Activated CD4-positive, alpha-beta memory T cell treated with anti-CD3 and anti-CD28 coated beads, Interleukin-2, amount 10 ng/mL, durations not matched to agents 7 days and 5 days (primary cell): ENCODE measurements at regions not wholly inside any gene's neighbourhood (a gene's known extent, or its start where the extent isn't known, plus 50 kb on each side); places are given as distances from the start of the nearest gene placed in this dataset.

Experiments
- CTCF ChIA-PET: fragments of 350-600 bp; sonication (Branson Sonifier 250); formaldehyde crosslinking; loops from one replicate; lab custom pipeline; 2021; ENCODE audit warnings: antibody characterized with exemption, inconsistent platforms; lab: Charles Lee
- POLR2A ChIA-PET: fragments of 350-600 bp; sonication (Branson Sonifier 250); formaldehyde crosslinking; loops from one replicate; lab custom pipeline; 2021; ENCODE audit warnings: antibody characterized with exemption; lab: Charles Lee
- DNase-seq: peaks from one replicate; pipeline ENCODE4 v3.0.0-alpha.2; 2020
- H3K27ac Mint-ChIP-seq: one replicate; pipeline ENCODE4 v1.8.0; 2021; ENCODE audit warnings: mild to moderate bottlenecking, mixed read lengths
- H3K27me3 Mint-ChIP-seq: one replicate; pipeline ENCODE4 v1.8.0; 2021; ENCODE audit warnings: mixed read lengths
- H3K36me3 Mint-ChIP-seq: one replicate; pipeline ENCODE4 v1.8.0; 2021; ENCODE audit warnings: low read depth, mixed read lengths
- H3K4me1 Mint-ChIP-seq: one replicate; pipeline ENCODE4 v1.8.0; 2021; ENCODE audit warnings: mixed read lengths
- H3K4me3 Mint-ChIP-seq: one replicate; pipeline ENCODE4 v1.8.0; 2021; ENCODE audit warnings: mild to moderate bottlenecking, mixed read lengths
- H3K9me3 Mint-ChIP-seq: one replicate; pipeline ENCODE4 v1.8.0; 2021; ENCODE audit warnings: mixed read lengths

GRCh38 chr11:33646629-33647028 is 54.0 kb downstream of the C11orf91 start:
- no peaks in the 10 kb centered on the region for H3K9me3 Mint-ChIP-seq
- CTCF ChIA-PET, result no interaction called here
- H3K27me3 Mint-ChIP-seq, result peaks cover 11% of the 10 kb centered on the region
- no peak for DNase-seq
- H3K27ac Mint-ChIP-seq, result no peak overlapping the region
- POLR2A ChIA-PET, result no interaction called here
- peaks cover 2% of the 10 kb centered on the region for H3K4me1 Mint-ChIP-seq
- H3K4me3 Mint-ChIP-seq, result no peak overlapping the region
- no peaks in the 10 kb centered on the region for H3K36me3 Mint-ChIP-seq

- H3K9me3 Mint-ChIP-seq, result no peaks in the 10 kb centered on the region
- no peak overlapping the region for H3K4me3 Mint-ChIP-seq
- H3K27me3 Mint-ChIP-seq, result peaks cover 11% of the 10 kb centered on the region
- H3K27ac Mint-ChIP-seq, result no peak overlapping the region
- peaks cover 2% of the 10 kb centered on the region for H3K4me1 Mint-ChIP-seq
- no peak for DNase-seq
- no peaks in the 10 kb centered on the region for H3K36me3 Mint-ChIP-seq
- POLR2A ChIA-PET, result no interaction called here
- CTCF ChIA-PET, result no interaction called here
Measured at GRCh38 chr11:33646168-33646567, 54.5 kb downstream of the C11orf91 start.

- H3K9me3 Mint-ChIP-seq, result no peaks in the 10 kb centered on the region
- DNase-seq, result no peak
- H3K27ac Mint-ChIP-seq, result no peak overlapping the region
- peaks cover 2% of the 10 kb centered on the region for H3K4me1 Mint-ChIP-seq
- peaks cover 11% of the 10 kb centered on the region for H3K27me3 Mint-ChIP-seq
- ChIA-PET POLR2A (no interaction called here), CTCF (no interaction called here)
- no peak overlapping the region for H3K4me3 Mint-ChIP-seq
- H3K36me3 Mint-ChIP-seq, result no peaks in the 10 kb centered on the region
Measured at GRCh38 chr11:33645686-33646085, 54.9 kb downstream of the C11orf91 start.

- Mint-ChIP-seq H3K27me3 (peaks cover 8% of the 10 kb centered on the region), H3K4me1 (peaks cover 2% of the 10 kb centered on the region), H3K9me3 (no peaks in the 10 kb centered on the region), H3K36me3 (no peaks in the 10 kb centered on the region), H3K4me3 (no peak overlapping the region), H3K27ac (no peak overlapping the region)
- no peak for DNase-seq
- ChIA-PET CTCF (no interaction called here), POLR2A (no interaction called here)
Measured at GRCh38 chr11:33643167-33643824, 57.3 kb downstream of the C11orf91 start.

GRCh38 chr11:33642461-33643166 is 58.0 kb downstream of the C11orf91 start:
- Mint-ChIP-seq H3K9me3 (no peaks in the 10 kb centered on the region), H3K4me1 (peaks cover 2% of the 10 kb centered on the region), H3K27ac (no peak overlapping the region), H3K36me3 (no peaks in the 10 kb centered on the region), H3K27me3 (peaks cover 12% of the 10 kb centered on the region), H3K4me3 (no peak overlapping the region)
- ChIA-PET POLR2A (no interaction called here), CTCF (no interaction called here)
- no peak for DNase-seq

- CTCF ChIA-PET, result no interaction called here
- POLR2A ChIA-PET, result no interaction called here
Measured at GRCh38 chr11:33640730-33641371, 59.8 kb downstream of the C11orf91 start.

GRCh38 chr11:33638608-33639007 is 62.0 kb downstream of the C11orf91 start:
- ChIA-PET CTCF (no interaction called here), POLR2A (no interaction called here)
- no peaks in the 10 kb centered on the region for H3K9me3 Mint-ChIP-seq
- H3K4me3 Mint-ChIP-seq, result no peak overlapping the region
- no peak for DNase-seq
- H3K27ac Mint-ChIP-seq, result no peak overlapping the region
- H3K27me3 Mint-ChIP-seq, result peaks cover 12% of the 10 kb centered on the region
- no peaks in the 10 kb centered on the region for H3K36me3 Mint-ChIP-seq
- H3K4me1 Mint-ChIP-seq, result peaks cover 2% of the 10 kb centered on the region

More at GRCh38 chr11:33640730-33641371, 59.8 kb downstream of the C11orf91 start:
- Mint-ChIP-seq H3K27ac (no peak overlapping the region), H3K4me1 (peaks cover 2% of the 10 kb centered on the region), H3K4me3 (no peak overlapping the region), H3K36me3 (no peaks in the 10 kb centered on the region), H3K9me3 (no peaks in the 10 kb centered on the region), H3K27me3 (peaks cover 12% of the 10 kb centered on the region)
- no peak for DNase-seq

GRCh38 chr11:33636104-33636503 is 64.5 kb downstream of the C11orf91 start:
- Mint-ChIP-seq H3K36me3 (no peaks in the 10 kb centered on the region), H3K4me1 (no peaks in the 10 kb centered on the region), H3K27me3 (peaks cover 13% of the 10 kb centered on the region), H3K27ac (no peak overlapping the region), H3K4me3 (no peak overlapping the region), H3K9me3 (peaks cover 3% of the 10 kb centered on the region)
- no peak for DNase-seq
- POLR2A ChIA-PET, result no interaction called here
- CTCF ChIA-PET, result interaction anchor here (0.7 kb wide), 1 partner anchor 475 kb away, joined by 5 read pairs; the partner anchor contains the start of gene CSTF3

- Mint-ChIP-seq H3K27ac (no peak overlapping the region), H3K9me3 (peaks cover 3% of the 10 kb centered on the region), H3K4me1 (no peaks in the 10 kb centered on the region), H3K4me3 (no peak overlapping the region), H3K36me3 (no peaks in the 10 kb centered on the region), H3K27me3 (peaks cover 13% of the 10 kb centered on the region)
- ChIA-PET POLR2A (no interaction called here), CTCF (no interaction called here)
- no peak for DNase-seq
Measured at GRCh38 chr11:33635161-33635560, 65.5 kb downstream of the C11orf91 start.

GRCh38 chr11:33634291-33634834 is 66.3 kb downstream of the C11orf91 start:
- H3K9me3 Mint-ChIP-seq, result peaks cover 3% of the 10 kb centered on the region
- no peak overlapping the region for H3K4me3 Mint-ChIP-seq
- peaks cover 13% of the 10 kb centered on the region for H3K27me3 Mint-ChIP-seq
- POLR2A ChIA-PET, result no interaction called here
- H3K27ac Mint-ChIP-seq, result no peak overlapping the region
- no peak for DNase-seq
- no peaks in the 10 kb centered on the region for H3K36me3 Mint-ChIP-seq
- H3K4me1 Mint-ChIP-seq, result no peaks in the 10 kb centered on the region
- CTCF ChIA-PET, result no interaction called here

- POLR2A ChIA-PET, result no interaction called here
Measured at GRCh38 chr11:33633251-33634003, 67.2 kb downstream of the C11orf91 start.

GRCh38 chr11:33631749-33632091 is 68.9 kb downstream of the C11orf91 start:
- CTCF ChIA-PET, result no interaction called here
- H3K27ac Mint-ChIP-seq, result no peak overlapping the region
- no peak overlapping the region for H3K4me3 Mint-ChIP-seq
- no peaks in the 10 kb centered on the region for H3K4me1 Mint-ChIP-seq
- DNase-seq, result no peak
- no peaks in the 10 kb centered on the region for H3K36me3 Mint-ChIP-seq
- POLR2A ChIA-PET, result no interaction called here
- H3K27me3 Mint-ChIP-seq, result peaks cover 6% of the 10 kb centered on the region
- peaks cover 3% of the 10 kb centered on the region for H3K9me3 Mint-ChIP-seq

More at GRCh38 chr11:33633251-33634003, 67.2 kb downstream of the C11orf91 start:
- H3K27ac Mint-ChIP-seq, result no peak overlapping the region
- H3K4me1 Mint-ChIP-seq, result no peaks in the 10 kb centered on the region
- no peaks in the 10 kb centered on the region for H3K36me3 Mint-ChIP-seq
- H3K9me3 Mint-ChIP-seq, result peaks cover 3% of the 10 kb centered on the region
- H3K4me3 Mint-ChIP-seq, result no peak overlapping the region
- H3K27me3 Mint-ChIP-seq, result peaks cover 10% of the 10 kb centered on the region
- CTCF ChIA-PET, result interaction anchor here (0.9 kb wide), 1 partner anchor 104 kb away, joined by 3 read pairs; no protein-coding TSS in a partner anchor
- no peak for DNase-seq
